Esophagus squamous epithelium (tissue), 5 donors: ENCODE measurements at regions not wholly inside any gene's neighbourhood (a gene's known extent, or its start where the extent isn't known, plus 50 kb on each side); places are given as distances from the start of the nearest gene placed in this dataset.

Experiments used
- DNase-seq: peaks from one replicate; lab custom pipeline; 2025; lab: John Stamatoyannopoulos, UW
- H3K27ac ChIP-seq, 4 donors: fragments of 200-600 bp; sonication (generic); one replicate each; pipeline ENCODE4 v1.5.1; 2016 to 2019; ENCODE audit warnings: mild to moderate bottlenecking in 1 of 4
- H3K27me3 ChIP-seq, 4 donors: fragments of 200-600 bp; sonication (generic); 1 replicate in 3 of 4; 2 replicates in 1 of 4; pipeline versions ENCODE4 v1.5.1 to v1.6.0; 2017 to 2021; ENCODE audit warnings: antibody characterized with exemption in 1 of 4
- H3K36me3 ChIP-seq, 3 donors: fragments of 200-600 bp; sonication (generic); one replicate each; pipeline ENCODE4 v1.5.1; 2016 to 2019
- H3K4me1 ChIP-seq, 3 donors: fragments of 200-600 bp; sonication (generic); one replicate each; pipeline ENCODE4 v1.5.1; 2017 to 2019
- H3K4me3 ChIP-seq, 4 donors: fragments of 200-600 bp; sonication (generic); 1 replicate in 3 of 4; 2 replicates in 1 of 4; pipeline ENCODE4 v1.5.1; 2016 to 2019; ENCODE audit warnings: mild to moderate bottlenecking in 2 of 4, moderate library complexity in 1 of 4
- H3K9me3 ChIP-seq, 3 donors: fragments of 200-600 bp; sonication (generic); one replicate each; pipeline ENCODE4 v1.5.1; 2016 to 2019
- POLR2A ChIP-seq, 4 donors: fragments of 450-650 bp; IDR thresholded peaks; one replicate each; pipeline ENCODE4 v1.6.1; 2017; ENCODE audit warnings: antibody characterized with exemption in 4 of 4, mild to moderate bottlenecking in 4 of 4, moderate library complexity in 3 of 4
- WGBS, 2 donors: methylation state at CpG; one replicate each; pipeline ENCODE4 v1.1.5; 2018; 5-methylcytosine and 5-hydroxymethylcytosine counted together
- intact Hi-C: fragments of 100-400 bp; cut with DNase I; formaldehyde crosslinking; loops from one replicate; pipeline ENCODE4 v1.15.0; 2022
- small RNA-seq, 4 donors: library from RNA; depleted of rRNA; stranded (forward); fragments of <200 nt; gene quantifications; one replicate each; pipeline ENCODE3, GENCODE V24; 2016
- TF ChIP-seq, protein P1 (sequence below), 6 experiments: fragments of 450-650 bp in 4 of 6; fragments of 200-600 bp in 2 of 6; sonication (generic) in 2 of 6; IDR thresholded peaks; one replicate each; pipeline ENCODE4 v1.5.1; 2016 to 2019; ENCODE audit warnings: antibody characterized with exemption in 6 of 6, mild to moderate bottlenecking in 4 of 6, moderate library complexity in 4 of 6
- donor health status: DM: yes; HTN: yes; CAD: no.

DNA sequence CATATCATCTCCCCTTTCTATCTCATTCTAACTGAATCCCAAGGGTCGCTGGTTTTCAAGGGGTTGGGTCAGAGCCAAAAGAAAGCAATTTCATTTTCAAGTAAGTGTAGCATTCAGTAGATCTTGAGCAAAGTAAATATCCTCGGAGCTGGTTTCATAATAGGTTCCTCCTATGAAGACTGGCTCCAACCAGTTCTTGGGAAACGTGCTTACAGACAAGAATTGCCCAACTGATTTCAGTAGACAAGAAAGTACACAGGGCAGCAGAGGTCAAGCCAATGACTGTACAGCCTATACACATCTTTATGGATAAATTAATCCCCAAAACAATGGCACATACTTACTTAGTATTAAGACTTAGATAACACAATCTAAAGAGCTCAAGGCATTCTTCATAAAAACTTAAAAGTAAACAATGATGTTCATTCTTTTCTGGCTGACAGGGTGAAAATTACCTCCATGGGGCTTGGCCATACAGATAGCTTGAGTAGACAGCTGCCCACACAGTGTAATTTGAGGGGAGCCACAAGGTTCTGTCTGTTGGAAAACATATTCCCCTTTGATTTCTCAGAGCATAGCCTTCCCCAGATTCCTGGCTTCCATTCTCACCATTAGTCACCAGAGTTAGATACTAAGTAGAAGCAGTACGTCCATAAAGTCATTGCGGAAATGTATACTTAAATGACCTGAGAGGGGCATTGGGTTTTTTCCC is 163.9 kb downstream of the ARRDC3 start:
- no peaks in the 10 kb centered on the region for H3K9me3 ChIP-seq
- H3K36me3 ChIP-seq: no peaks in the 10 kb centered on the region
- H3K27me3 ChIP-seq: no peaks in the 10 kb centered on the region
- peak overlapping the region; percentile 20 to 64 (median 46) for H3K27ac ChIP-seq
- peaks cover 0 to 18% (median 7%) of the 10 kb centered on the region in 3 donors for H3K4me1 ChIP-seq
- intact Hi-C loops: no loop called here
- no peak for DNase-seq
- TF ChIP-seq POLR2A (IDR thresholded peaks at IDR 0.05): no peak
- TF ChIP-seq, protein P1, sequence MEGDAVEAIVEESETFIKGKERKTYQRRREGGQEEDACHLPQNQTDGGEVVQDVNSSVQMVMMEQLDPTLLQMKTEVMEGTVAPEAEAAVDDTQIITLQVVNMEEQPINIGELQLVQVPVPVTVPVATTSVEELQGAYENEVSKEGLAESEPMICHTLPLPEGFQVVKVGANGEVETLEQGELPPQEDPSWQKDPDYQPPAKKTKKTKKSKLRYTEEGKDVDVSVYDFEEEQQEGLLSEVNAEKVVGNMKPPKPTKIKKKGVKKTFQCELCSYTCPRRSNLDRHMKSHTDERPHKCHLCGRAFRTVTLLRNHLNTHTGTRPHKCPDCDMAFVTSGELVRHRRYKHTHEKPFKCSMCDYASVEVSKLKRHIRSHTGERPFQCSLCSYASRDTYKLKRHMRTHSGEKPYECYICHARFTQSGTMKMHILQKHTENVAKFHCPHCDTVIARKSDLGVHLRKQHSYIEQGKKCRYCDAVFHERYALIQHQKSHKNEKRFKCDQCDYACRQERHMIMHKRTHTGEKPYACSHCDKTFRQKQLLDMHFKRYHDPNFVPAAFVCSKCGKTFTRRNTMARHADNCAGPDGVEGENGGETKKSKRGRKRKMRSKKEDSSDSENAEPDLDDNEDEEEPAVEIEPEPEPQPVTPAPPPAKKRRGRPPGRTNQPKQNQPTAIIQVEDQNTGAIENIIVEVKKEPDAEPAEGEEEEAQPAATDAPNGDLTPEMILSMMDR (IDR thresholded peaks at IDR 0.05): no peak
- no peak overlapping the region for H3K4me3 ChIP-seq
- 31 to 38% methylated on average over 5 of the region's 5 CpGs for WGBS, 2 donors

DNA sequence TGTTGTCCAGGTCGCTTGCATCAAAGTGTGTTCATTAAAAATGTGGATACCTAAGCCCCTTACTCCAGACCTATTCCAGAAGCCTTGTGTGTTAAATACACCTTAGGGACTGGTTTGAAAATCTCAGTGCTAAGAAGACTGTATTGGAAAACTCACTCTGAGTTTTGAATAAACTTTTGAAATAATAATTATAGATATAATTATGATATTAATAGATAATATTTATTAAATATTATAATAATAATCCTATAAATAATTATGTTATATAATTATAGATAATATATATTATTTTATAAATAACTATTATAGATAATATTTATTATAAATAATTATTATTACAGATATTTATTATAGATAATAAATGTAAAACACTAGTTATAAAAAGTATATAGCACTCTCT is 165.3 kb downstream of the ARRDC3 start:
- no peak for DNase-seq
- H3K27me3 ChIP-seq: no peaks in the 10 kb centered on the region
- H3K36me3 ChIP-seq: no peaks in the 10 kb centered on the region
- no peak for TF ChIP-seq POLR2A (IDR thresholded peaks at IDR 0.05)
- TF ChIP-seq, protein P1 (IDR thresholded peaks at IDR 0.05): no peak
- no peaks in the 10 kb centered on the region for H3K9me3 ChIP-seq
- WGBS, 2 donors: 100% methylated on average over 1 of the region's 1 CpG
- H3K4me3 ChIP-seq: no peak overlapping the region
- H3K4me1 ChIP-seq: peaks cover 4 to 24% (median 12%) of the 10 kb centered on the region in 3 donors
- intact Hi-C loops: no loop called here
- H3K27ac ChIP-seq: no peak overlapping the region

DNA sequence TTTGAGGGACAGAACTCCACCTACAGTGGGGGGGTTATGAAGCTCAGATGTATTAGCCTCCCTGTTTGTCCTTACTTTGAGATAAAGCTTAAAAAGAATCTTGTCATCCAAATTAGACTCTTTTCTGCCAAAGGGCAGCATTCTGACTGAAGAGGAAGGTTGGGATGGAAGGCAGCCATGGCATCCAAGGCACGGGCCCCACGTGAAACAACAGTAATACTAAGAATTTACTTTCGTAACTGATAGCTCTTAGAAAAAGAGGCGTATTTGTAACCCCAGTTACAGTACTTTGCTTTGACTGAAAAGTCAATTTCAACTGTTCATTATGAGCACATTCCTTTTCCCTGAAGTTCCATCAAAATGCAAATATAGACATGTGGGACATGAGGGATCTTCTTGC is 168.5 kb downstream of the ARRDC3 start:
- no peaks in the 10 kb centered on the region for H3K36me3 ChIP-seq
- intact Hi-C loops: no loop called here
- no peak for DNase-seq
- H3K27ac ChIP-seq: no peak overlapping the region
- no peak for TF ChIP-seq POLR2A (IDR thresholded peaks at IDR 0.05)
- TF ChIP-seq, protein P1 (IDR thresholded peaks at IDR 0.05): no peak
- 74 to 87% methylated on average over 4 of the region's 4 CpGs for WGBS, 2 donors
- no peaks in the 10 kb centered on the region for H3K9me3 ChIP-seq
- H3K4me1 ChIP-seq: peaks cover 10 to 45% (median 15%) of the 10 kb centered on the region in 3 donors
- no peaks in the 10 kb centered on the region for H3K27me3 ChIP-seq
- H3K4me3 ChIP-seq: no peak overlapping the region

Small RNA genes in the stretch of these regions (small RNA-seq; reads per million reads assigned to genes)
- 0 reads per million in 4 donors for gene RF00017
- 0 reads per million in 4 donors for gene RNU4-90P
